ENCODE measurements at regions not wholly inside any gene's neighbourhood (a gene's known extent, or its start where the extent isn't known, plus 50 kb on each side); places are given as distances from the start of the nearest gene placed in this dataset.

DNA sequence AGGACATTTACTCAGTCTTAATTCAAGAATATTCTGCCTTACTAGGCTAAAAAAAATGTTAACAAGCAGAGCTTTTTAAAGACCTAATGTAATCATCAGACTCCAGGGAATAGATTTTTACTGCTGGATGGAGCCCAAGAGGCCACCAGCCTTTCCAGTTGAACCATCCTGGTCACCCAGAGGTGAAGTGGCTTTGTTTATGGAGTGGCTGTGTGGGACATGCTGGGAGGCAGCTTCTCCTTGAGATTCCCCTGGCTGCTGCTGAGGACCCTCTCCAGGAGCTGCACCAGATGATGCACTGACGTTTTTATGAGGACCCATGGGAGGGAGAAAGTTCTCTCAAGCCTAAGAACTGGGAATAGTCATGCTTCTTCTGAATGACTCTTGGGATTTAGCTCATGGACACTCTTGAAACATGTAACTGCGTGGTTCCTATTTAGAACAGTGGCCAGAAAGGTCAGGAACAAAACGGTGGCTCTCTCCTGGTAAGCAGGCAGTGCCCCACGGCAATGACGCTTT lies 205.9 kb upstream of the MIR17HG start:
- Mint-ChIP-seq H3K27me3 (ENCODE audit: low read depth) (peaks cover 6% of the 10 kb centered on the region), H3K4me1 (ENCODE audit: low read depth) (no peaks in the 10 kb centered on the region)
- ATAC-seq (replicated peaks in 1 of 2), result no peak

GRCh38 chr13:91142572-91142971 lies 204.9 kb upstream of the MIR17HG start:
- Mint-ChIP-seq H3K4me3 (no peak overlapping the region), H3K27ac (no peak overlapping the region), H3K9me3 (no peaks in the 10 kb centered on the region), H3K36me3 (ENCODE audit: insufficient read depth in 2 of 2) (no peaks in the 10 kb centered on the region), H3K27me3 (ENCODE audit: low read depth) (peaks cover 6% of the 10 kb centered on the region), H3K4me1 (ENCODE audit: low read depth) (no peaks in the 10 kb centered on the region)
- DNase-seq (no peak), ATAC-seq (replicated peaks in 1 of 2) (no peak)

More for the DNA sequence above, 205.9 kb upstream of the MIR17HG start:
- no peak for DNase-seq
- Mint-ChIP-seq H3K9me3 (no peaks in the 10 kb centered on the region), H3K36me3 (ENCODE audit: insufficient read depth in 2 of 2) (no peaks in the 10 kb centered on the region), H3K27ac (no peak overlapping the region), H3K4me3 (no peak overlapping the region)

GRCh38 chr13:91144054-91144453 lies 203.4 kb upstream of the MIR17HG start:
- Mint-ChIP-seq H3K4me3 (no peak overlapping the region), H3K36me3 (ENCODE audit: insufficient read depth in 2 of 2) (no peaks in the 10 kb centered on the region), H3K9me3 (no peaks in the 10 kb centered on the region), H3K27me3 (ENCODE audit: low read depth) (peaks cover 6% of the 10 kb centered on the region), H3K4me1 (ENCODE audit: low read depth) (no peaks in the 10 kb centered on the region), H3K27ac (no peak overlapping the region)
- DNase-seq, result no peak
- ATAC-seq (replicated peaks in 1 of 2), result no peak

DNA sequence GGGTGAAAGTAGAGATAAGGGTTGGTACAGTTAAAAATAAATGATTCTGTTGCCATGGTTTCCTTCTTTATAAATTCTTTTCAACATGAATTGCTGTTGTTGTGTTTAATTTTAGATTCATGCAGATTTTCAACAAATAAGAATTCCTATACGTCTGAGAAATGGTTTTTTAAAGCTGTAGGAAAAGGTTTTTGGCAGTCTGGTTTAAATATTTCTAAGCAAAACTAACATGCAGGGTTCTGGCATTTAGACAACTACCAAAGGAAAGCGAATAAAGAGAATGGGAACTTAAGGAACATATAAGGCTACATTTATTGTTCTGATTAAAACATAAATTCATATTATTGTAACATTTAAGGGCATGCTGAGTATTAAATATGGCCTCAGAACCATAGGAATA lies 203.0 kb upstream of the MIR17HG start:
- H3K4me1 Mint-ChIP-seq (ENCODE audit: low read depth), result no peaks in the 10 kb centered on the region
- no peak for DNase-seq
- peaks cover 6% of the 10 kb centered on the region for H3K27me3 Mint-ChIP-seq (ENCODE audit: low read depth)
- no peak overlapping the region for H3K4me3 Mint-ChIP-seq
- no peak for ATAC-seq (replicated peaks in 1 of 2)
- H3K9me3 Mint-ChIP-seq, result no peaks in the 10 kb centered on the region
- no peak overlapping the region for H3K27ac Mint-ChIP-seq
- H3K36me3 Mint-ChIP-seq (ENCODE audit: insufficient read depth in 2 of 2), result no peaks in the 10 kb centered on the region

GRCh38 chr13:91145571-91146205 lies 201.8 kb upstream of the MIR17HG start:
- Mint-ChIP-seq H3K9me3 (peaks cover 0 to 1% of the 10 kb centered on the region in 2 donors), H3K36me3 (ENCODE audit: insufficient read depth in 2 of 2) (no peaks in the 10 kb centered on the region), H3K27ac (no peak overlapping the region), H3K4me1 (ENCODE audit: low read depth) (no peaks in the 10 kb centered on the region), H3K27me3 (ENCODE audit: low read depth) (peaks cover 6% of the 10 kb centered on the region), H3K4me3 (no peak overlapping the region)
- DNase-seq, result no peak
- ATAC-seq (replicated peaks in 1 of 2), result no peak

DNA sequence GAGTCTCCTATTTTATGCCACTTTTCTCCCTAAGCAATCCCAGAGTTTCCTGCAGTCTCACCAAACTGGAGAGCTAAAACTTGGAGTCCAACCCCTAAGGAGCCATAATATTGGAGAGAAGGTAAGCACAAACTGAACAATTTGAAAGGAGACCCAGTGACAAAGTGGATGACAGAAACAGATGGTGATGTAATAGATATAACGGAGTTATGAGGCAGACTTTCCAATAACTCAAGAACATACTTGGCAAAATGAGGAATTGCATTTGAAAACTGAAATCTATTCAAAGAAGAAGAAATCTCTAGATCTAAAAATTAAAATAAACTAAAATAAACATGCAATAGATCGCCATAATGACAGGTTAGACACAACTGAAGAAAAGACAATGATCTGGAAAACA lies 200.9 kb upstream of the MIR17HG start:
- no peaks in the 10 kb centered on the region for H3K4me1 Mint-ChIP-seq (ENCODE audit: low read depth)
- H3K4me3 Mint-ChIP-seq, result no peak overlapping the region
- DNase-seq (no peak), ATAC-seq (replicated peaks in 1 of 2) (no peak)
- peaks cover 6% of the 10 kb centered on the region for H3K27me3 Mint-ChIP-seq (ENCODE audit: low read depth)
- no peaks in the 10 kb centered on the region for H3K36me3 Mint-ChIP-seq (ENCODE audit: insufficient read depth in 2 of 2)
- H3K9me3 Mint-ChIP-seq, result peaks cover 0 to 1% of the 10 kb centered on the region in 2 donors
- H3K27ac Mint-ChIP-seq, result no peak overlapping the region

DNA sequence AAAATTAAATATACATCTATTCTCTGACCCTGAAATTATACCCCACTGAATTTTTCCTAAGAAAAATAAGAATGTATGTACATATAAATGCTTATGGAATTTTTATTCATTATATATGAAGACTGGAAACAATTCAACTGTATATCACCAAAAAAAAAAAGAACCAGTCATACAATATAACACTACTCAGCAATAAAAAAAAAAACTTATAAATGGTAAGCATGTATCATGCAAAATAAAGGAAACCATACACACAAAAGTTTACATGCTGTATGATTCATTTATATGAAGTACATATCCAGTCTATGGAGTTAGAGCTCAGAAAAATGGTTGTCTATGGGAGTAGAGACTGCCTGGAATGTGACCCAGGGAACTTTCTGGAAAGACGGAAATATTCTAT lies 199.4 kb upstream of the MIR17HG start:
- H3K9me3 Mint-ChIP-seq, result peaks cover 0 to 1% of the 10 kb centered on the region in 2 donors
- no peak for ATAC-seq (replicated peaks in 1 of 2)

DNA sequence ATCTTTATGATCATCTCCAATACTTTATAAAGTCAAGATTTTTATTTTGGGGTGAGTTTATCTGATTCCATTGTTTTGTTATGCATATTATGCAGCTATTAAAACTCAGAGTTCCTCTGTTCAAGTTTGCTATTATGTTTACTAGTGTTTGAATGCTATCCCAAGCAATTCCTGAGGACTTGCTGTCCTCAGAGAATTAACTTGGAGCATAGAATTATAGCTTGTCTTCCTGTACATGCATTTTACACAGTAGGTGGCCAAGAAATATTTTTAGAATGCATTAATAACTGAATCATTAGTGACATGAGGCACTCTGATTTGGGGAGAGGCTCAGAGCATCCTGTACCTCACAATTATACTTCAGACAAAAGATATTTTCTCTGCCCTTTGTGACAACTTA lies 195.6 kb upstream of the MIR17HG start:
- Mint-ChIP-seq H3K4me1 (ENCODE audit: low read depth) (no peaks in the 10 kb centered on the region), H3K4me3 (no peak overlapping the region), H3K27me3 (ENCODE audit: low read depth) (no peaks in the 10 kb centered on the region), H3K27ac (no peak overlapping the region), H3K9me3 (peaks cover 0 to 1% of the 10 kb centered on the region in 2 donors), H3K36me3 (ENCODE audit: insufficient read depth in 2 of 2) (no peaks in the 10 kb centered on the region)
- DNase-seq, result no peak
- ATAC-seq (replicated peaks in 1 of 2), result no peak

More for the DNA sequence above, 199.4 kb upstream of the MIR17HG start:
- DNase-seq, result no peak
- no peak overlapping the region for H3K4me3 Mint-ChIP-seq
- H3K36me3 Mint-ChIP-seq (ENCODE audit: insufficient read depth in 2 of 2), result no peaks in the 10 kb centered on the region
- H3K4me1 Mint-ChIP-seq (ENCODE audit: low read depth), result no peaks in the 10 kb centered on the region
- H3K27ac Mint-ChIP-seq, result no peak overlapping the region
- peaks cover 6% of the 10 kb centered on the region for H3K27me3 Mint-ChIP-seq (ENCODE audit: low read depth)

DNA sequence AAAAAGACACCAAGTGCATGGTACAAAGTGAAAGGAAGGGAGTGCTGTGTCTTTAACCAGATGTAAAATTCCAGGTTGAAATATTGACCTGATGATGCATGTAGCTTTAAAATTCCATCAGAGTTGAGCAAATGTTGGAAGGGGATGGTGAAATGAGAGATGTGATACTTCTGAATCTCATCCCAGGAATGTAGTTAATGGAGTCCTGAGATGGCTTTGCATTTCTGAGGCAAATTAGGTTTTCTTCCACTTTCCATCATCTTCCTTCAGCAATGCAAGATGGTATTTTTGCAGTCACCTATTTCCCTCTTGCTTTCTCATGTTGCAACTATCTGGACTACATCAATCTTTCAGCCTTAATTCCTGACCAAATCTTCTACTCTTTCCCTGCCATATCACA lies 194.1 kb upstream of the MIR17HG start:
- H3K36me3 Mint-ChIP-seq (ENCODE audit: insufficient read depth in 2 of 2), result no peaks in the 10 kb centered on the region
- H3K27me3 Mint-ChIP-seq (ENCODE audit: low read depth), result no peaks in the 10 kb centered on the region
- peaks cover 0 to 1% of the 10 kb centered on the region in 2 donors for H3K9me3 Mint-ChIP-seq
- no peak for ATAC-seq (replicated peaks in 1 of 2)
- no peak for DNase-seq
- H3K4me3 Mint-ChIP-seq, result no peak overlapping the region
- no peak overlapping the region for H3K27ac Mint-ChIP-seq
- H3K4me1 Mint-ChIP-seq (ENCODE audit: low read depth), result no peaks in the 10 kb centered on the region

- H3K9me3 Mint-ChIP-seq, result peaks cover 0 to 1% of the 10 kb centered on the region in 2 donors
- no peaks in the 10 kb centered on the region for H3K4me1 Mint-ChIP-seq (ENCODE audit: low read depth)
- peaks cover 12% of the 10 kb centered on the region for H3K27me3 Mint-ChIP-seq (ENCODE audit: low read depth)
- no peak overlapping the region for H3K27ac Mint-ChIP-seq
- ATAC-seq (replicated peaks in 1 of 2) (no peak), DNase-seq (no peak)
- H3K36me3 Mint-ChIP-seq (ENCODE audit: insufficient read depth in 2 of 2), result no peaks in the 10 kb centered on the region
- no peak overlapping the region for H3K4me3 Mint-ChIP-seq
These were observed 192.7 kb upstream of the MIR17HG start for GRCh38 chr13:91154558-91155353.

- Mint-ChIP-seq H3K36me3 (ENCODE audit: insufficient read depth in 2 of 2) (no peaks in the 10 kb centered on the region), H3K9me3 (no peaks in the 10 kb centered on the region), H3K4me3 (no peak overlapping the region), H3K4me1 (ENCODE audit: low read depth) (no peaks in the 10 kb centered on the region), H3K27ac (no peak overlapping the region), H3K27me3 (ENCODE audit: low read depth) (peaks cover 12% of the 10 kb centered on the region)
- no peak for DNase-seq
- no peak for ATAC-seq (replicated peaks in 1 of 2)
These were observed 191.9 kb upstream of the MIR17HG start for GRCh38 chr13:91155512-91156114.

DNA sequence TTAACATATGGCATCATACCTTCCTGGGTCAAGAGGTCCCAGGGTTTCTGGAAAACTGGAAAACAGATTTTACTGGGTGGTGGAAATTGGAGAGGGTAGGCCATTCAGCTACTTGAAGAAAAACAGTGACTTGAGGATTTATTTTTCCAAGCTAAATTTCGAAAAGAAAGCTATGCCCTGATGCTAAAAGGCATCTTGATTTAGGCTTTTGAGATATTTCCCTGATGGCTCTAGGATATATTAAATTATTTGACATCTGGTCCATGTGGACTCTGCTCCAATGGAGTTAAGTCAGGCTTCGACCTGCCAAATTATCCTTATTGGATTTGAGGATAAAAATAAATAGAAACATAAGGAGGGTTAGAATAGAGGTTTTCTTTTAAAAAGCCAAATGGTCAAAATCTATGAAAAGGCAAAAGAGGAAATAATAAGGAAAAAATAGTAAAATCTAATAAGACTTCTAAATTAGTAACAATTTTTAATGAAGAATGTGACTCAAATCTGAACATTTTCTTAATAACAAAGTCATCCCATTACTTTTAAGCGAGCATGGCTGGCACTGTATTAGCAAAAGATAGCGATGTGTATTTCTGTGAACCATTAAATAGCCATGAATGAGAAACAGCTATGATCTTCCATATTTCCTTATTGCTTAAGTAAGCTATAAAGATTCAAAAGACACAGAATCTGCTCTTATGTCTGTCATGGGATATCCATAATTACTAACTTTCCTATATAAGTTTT lies 190.0 kb upstream of the MIR17HG start:
- no peaks in the 10 kb centered on the region for H3K36me3 Mint-ChIP-seq (ENCODE audit: insufficient read depth in 2 of 2)
- no peak for ATAC-seq (replicated peaks in 1 of 2)

GRCh38 chr13:91158017-91158395 lies 189.5 kb upstream of the MIR17HG start:
- H3K27me3 Mint-ChIP-seq (ENCODE audit: low read depth), result peaks cover 19% of the 10 kb centered on the region
- no peaks in the 10 kb centered on the region for H3K4me1 Mint-ChIP-seq (ENCODE audit: low read depth)
- H3K9me3 Mint-ChIP-seq, result no peaks in the 10 kb centered on the region
- no peak for ATAC-seq (replicated peaks in 1 of 2)
- no peak for DNase-seq
- no peak overlapping the region for H3K4me3 Mint-ChIP-seq
- no peaks in the 10 kb centered on the region for H3K36me3 Mint-ChIP-seq (ENCODE audit: insufficient read depth in 2 of 2)
- H3K27ac Mint-ChIP-seq, result no peak overlapping the region

More for the DNA sequence above, 190.0 kb upstream of the MIR17HG start:
- Mint-ChIP-seq H3K4me3 (no peak overlapping the region), H3K4me1 (ENCODE audit: low read depth) (no peaks in the 10 kb centered on the region), H3K9me3 (no peaks in the 10 kb centered on the region), H3K27me3 (ENCODE audit: low read depth) (peaks cover 19% of the 10 kb centered on the region), H3K27ac (no peak overlapping the region)
- DNase-seq, result no peak
